ENCODE measurements at regions not wholly inside any gene's neighbourhood (a gene's known extent, or its start where the extent isn't known, plus 50 kb on each side); places are given as distances from the start of the nearest gene placed in this dataset.

DNA sequence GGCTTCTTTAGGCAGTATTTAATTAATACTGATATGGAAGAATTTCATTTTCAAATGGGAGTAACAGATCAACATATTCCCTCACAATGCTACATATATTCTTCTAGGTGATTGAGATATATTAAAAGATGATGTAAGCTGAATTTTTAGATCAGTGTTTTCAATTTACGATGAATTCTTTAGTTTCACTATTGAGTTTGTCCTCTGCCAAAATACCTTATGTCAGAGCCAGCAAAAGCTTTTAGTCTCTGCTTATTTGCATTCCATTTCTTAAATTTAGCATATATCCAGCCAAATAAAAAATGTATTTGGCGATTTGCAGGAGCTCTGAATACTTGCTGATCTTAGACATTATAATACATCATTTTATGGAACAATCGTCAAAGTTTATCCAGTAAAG lies 144.3 kb downstream of the MOSPD2 start:
- Histone ChIP-seq H2AFZ (ENCODE audit: low read length) (no peak overlapping the region), H3K9me3 (ENCODE audit: insufficient read depth, low read depth, low read length) (no peaks in the 10 kb centered on the region), H3K4me3 (ENCODE audit: low read length, poor library complexity, severe bottlenecking) (no peak overlapping the region), H3K4me1 (ENCODE audit: insufficient read depth, low read length, poor library complexity, severe bottlenecking) (no peaks in the 10 kb centered on the region), H3K9me2 (replicated peaks; ENCODE audit: low read depth, low read length) (no peaks in the 10 kb centered on the region), H3K4me2 (ENCODE audit: low read depth, low read length, poor library complexity, severe bottlenecking) (no peak overlapping the region), H3K36me3 (ENCODE audit: insufficient read depth, low read length) (no peaks in the 10 kb centered on the region), H3F3A (ENCODE audit: low read depth) (no peaks in the 10 kb centered on the region), H3K9ac (ENCODE audit: low read depth, low read length, poor library complexity, severe bottlenecking) (no peak overlapping the region), H3K79me2 (ENCODE audit: insufficient read depth, low read length) (no peaks in the 10 kb centered on the region), H4K20me1 (ENCODE audit: insufficient read depth, low read length, poor library complexity, severe bottlenecking) (no peaks in the 10 kb centered on the region), H3K27me3 (ENCODE audit: insufficient read depth, low read length, poor library complexity, severe bottlenecking) (no peaks in the 10 kb centered on the region)
- TF ChIP-seq CTCF (conservative IDR thresholded peaks at IDR 0.05; ENCODE audit: low read length) (no peak), EZH2phosphoT487 (IDR thresholded peaks at IDR 0.05; ENCODE audit: borderline replicate concordance) (no peak)

DNA sequence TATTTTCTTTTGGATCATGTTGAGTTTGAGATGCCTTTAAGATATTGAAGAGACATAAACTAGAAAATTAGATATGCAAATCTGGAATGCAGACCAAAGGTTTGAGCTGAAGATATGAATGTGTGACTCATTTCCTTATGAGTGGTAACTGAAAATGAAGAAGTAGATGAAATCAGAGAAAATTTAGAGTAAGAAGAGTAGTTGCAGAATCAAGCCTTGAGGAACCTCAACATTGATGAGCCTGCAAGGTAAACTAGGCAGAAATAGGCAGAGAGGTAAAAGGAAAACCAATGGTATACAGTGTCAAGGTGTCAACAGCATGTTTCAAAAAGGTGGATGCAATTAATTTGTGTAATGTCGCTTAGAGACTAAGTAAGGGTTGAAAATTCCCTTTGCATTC lies 142.8 kb downstream of the MOSPD2 start:
- Histone ChIP-seq H3F3A (ENCODE audit: low read depth) (no peaks in the 10 kb centered on the region), H2AFZ (ENCODE audit: low read length) (no peak overlapping the region), H3K9me2 (replicated peaks; ENCODE audit: low read depth, low read length) (no peaks in the 10 kb centered on the region), H3K4me1 (ENCODE audit: insufficient read depth, low read length, poor library complexity, severe bottlenecking) (no peaks in the 10 kb centered on the region), H3K36me3 (ENCODE audit: insufficient read depth, low read length) (no peaks in the 10 kb centered on the region), H3K79me2 (ENCODE audit: insufficient read depth, low read length) (no peaks in the 10 kb centered on the region), H4K20me1 (ENCODE audit: insufficient read depth, low read length, poor library complexity, severe bottlenecking) (no peaks in the 10 kb centered on the region), H3K9ac (ENCODE audit: low read depth, low read length, poor library complexity, severe bottlenecking) (no peak overlapping the region), H3K4me3 (ENCODE audit: low read length, poor library complexity, severe bottlenecking) (no peak overlapping the region), H3K9me3 (ENCODE audit: insufficient read depth, low read depth, low read length) (no peaks in the 10 kb centered on the region), H3K4me2 (ENCODE audit: low read depth, low read length, poor library complexity, severe bottlenecking) (no peak overlapping the region), H3K27me3 (ENCODE audit: insufficient read depth, low read length, poor library complexity, severe bottlenecking) (no peaks in the 10 kb centered on the region)
- TF ChIP-seq EZH2phosphoT487 (IDR thresholded peaks at IDR 0.05; ENCODE audit: borderline replicate concordance): no peak
- TF ChIP-seq CTCF (conservative IDR thresholded peaks at IDR 0.05; ENCODE audit: low read length): no peak

GRCh38 chrX:15014281-15014680 lies 141.1 kb downstream of the MOSPD2 start:
- H3K4me2 ChIP-seq (ENCODE audit: low read depth, low read length, poor library complexity, severe bottlenecking): no peak overlapping the region
- no peak overlapping the region for H3K4me3 ChIP-seq (ENCODE audit: low read length, poor library complexity, severe bottlenecking)
- no peak for TF ChIP-seq EZH2phosphoT487 (IDR thresholded peaks at IDR 0.05; ENCODE audit: borderline replicate concordance)
- TF ChIP-seq CTCF (conservative IDR thresholded peaks at IDR 0.05; ENCODE audit: low read length): no peak
- no peak overlapping the region for H2AFZ ChIP-seq (ENCODE audit: low read length)
- H3K9me2 ChIP-seq (replicated peaks; ENCODE audit: low read depth, low read length): no peaks in the 10 kb centered on the region
- H3K9me3 ChIP-seq (ENCODE audit: insufficient read depth, low read depth, low read length): no peaks in the 10 kb centered on the region
- H3K36me3 ChIP-seq (ENCODE audit: insufficient read depth, low read length): no peaks in the 10 kb centered on the region
- H3F3A ChIP-seq (ENCODE audit: low read depth): no peaks in the 10 kb centered on the region
- no peaks in the 10 kb centered on the region for H3K79me2 ChIP-seq (ENCODE audit: insufficient read depth, low read length)
- H3K27me3 ChIP-seq (ENCODE audit: insufficient read depth, low read length, poor library complexity, severe bottlenecking): no peaks in the 10 kb centered on the region
- no peaks in the 10 kb centered on the region for H4K20me1 ChIP-seq (ENCODE audit: insufficient read depth, low read length, poor library complexity, severe bottlenecking)
- no peak overlapping the region for H3K9ac ChIP-seq (ENCODE audit: low read depth, low read length, poor library complexity, severe bottlenecking)
- no peaks in the 10 kb centered on the region for H3K4me1 ChIP-seq (ENCODE audit: insufficient read depth, low read length, poor library complexity, severe bottlenecking)

Measured in Loucy (cell line).